ENCODE measurements at regions not wholly inside any gene's neighbourhood (a gene's known extent, or its start where the extent isn't known, plus 50 kb on each side); places are given as distances from the start of the nearest gene placed in this dataset.

GRCh38 chr2:238557431-238557830 is 130.7 kb downstream of the ASB1 start:
- no peaks in the 10 kb centered on the region for H3K36me3 Mint-ChIP-seq (ENCODE audit: insufficient read depth)
- no peaks in the 10 kb centered on the region for H3K4me1 Mint-ChIP-seq (ENCODE audit: low read depth)
- H3K4me3 Mint-ChIP-seq (ENCODE audit: low read depth), result no peak overlapping the region
- H3K27me3 Mint-ChIP-seq, result peaks cover 7% of the 10 kb centered on the region
- peaks cover 4% of the 10 kb centered on the region for H3K9me3 Mint-ChIP-seq (ENCODE audit: low read depth)
- DNase-seq (ENCODE audit: low spot score, unreplicated experiment), result no peak
- no peak for TF ChIP-seq CTCF (IDR thresholded peaks at IDR 0.05; ENCODE audit: unreplicated experiment)
- no peak overlapping the region for H3K27ac Mint-ChIP-seq

- H3K4me1 Mint-ChIP-seq (ENCODE audit: low read depth), result no peaks in the 10 kb centered on the region
- H3K4me3 Mint-ChIP-seq (ENCODE audit: low read depth), result no peak overlapping the region
- no peak for TF ChIP-seq CTCF (IDR thresholded peaks at IDR 0.05; ENCODE audit: unreplicated experiment)
- DNase-seq (ENCODE audit: low spot score, unreplicated experiment), result no peak
- no peak overlapping the region for H3K27ac Mint-ChIP-seq
- peaks cover 8% of the 10 kb centered on the region for H3K27me3 Mint-ChIP-seq
- H3K36me3 Mint-ChIP-seq (ENCODE audit: insufficient read depth), result no peaks in the 10 kb centered on the region
- H3K9me3 Mint-ChIP-seq (ENCODE audit: low read depth), result peaks cover 3% of the 10 kb centered on the region
These were observed 131.2 kb downstream of the ASB1 start for GRCh38 chr2:238557936-238558335.

GRCh38 chr2:238558456-238559099 is 131.9 kb downstream of the ASB1 start:
- no peak overlapping the region for H3K4me3 Mint-ChIP-seq (ENCODE audit: low read depth)
- H3K9me3 Mint-ChIP-seq (ENCODE audit: low read depth), result no peaks in the 10 kb centered on the region
- no peak for DNase-seq (ENCODE audit: low spot score, unreplicated experiment)
- no peak overlapping the region for H3K27ac Mint-ChIP-seq
- H3K4me1 Mint-ChIP-seq (ENCODE audit: low read depth), result no peaks in the 10 kb centered on the region
- no peaks in the 10 kb centered on the region for H3K36me3 Mint-ChIP-seq (ENCODE audit: insufficient read depth)
- no peak for TF ChIP-seq CTCF (IDR thresholded peaks at IDR 0.05; ENCODE audit: unreplicated experiment)
- H3K27me3 Mint-ChIP-seq, result peaks cover 10% of the 10 kb centered on the region

GRCh38 chr2:238560234-238560633 is 133.5 kb downstream of the ASB1 start:
- H3K4me3 Mint-ChIP-seq (ENCODE audit: low read depth), result no peak overlapping the region
- H3K27ac Mint-ChIP-seq, result no peak overlapping the region
- H3K4me1 Mint-ChIP-seq (ENCODE audit: low read depth), result no peaks in the 10 kb centered on the region
- H3K9me3 Mint-ChIP-seq (ENCODE audit: low read depth), result no peaks in the 10 kb centered on the region
- H3K36me3 Mint-ChIP-seq (ENCODE audit: insufficient read depth), result no peaks in the 10 kb centered on the region
- TF ChIP-seq CTCF (IDR thresholded peaks at IDR 0.05; ENCODE audit: unreplicated experiment), result no peak
- H3K27me3 Mint-ChIP-seq, result peaks cover 10% of the 10 kb centered on the region
- DNase-seq (ENCODE audit: low spot score, unreplicated experiment), result no peak

GRCh38 chr2:238561230-238561629 is 134.5 kb downstream of the ASB1 start:
- Mint-ChIP-seq H3K4me3 (ENCODE audit: low read depth) (no peak overlapping the region), H3K4me1 (ENCODE audit: low read depth) (no peaks in the 10 kb centered on the region), H3K27me3 (peaks cover 10% of the 10 kb centered on the region), H3K9me3 (ENCODE audit: low read depth) (no peaks in the 10 kb centered on the region), H3K36me3 (ENCODE audit: insufficient read depth) (no peaks in the 10 kb centered on the region), H3K27ac (no peak overlapping the region)
- no peak for TF ChIP-seq CTCF (IDR thresholded peaks at IDR 0.05; ENCODE audit: unreplicated experiment)
- no peak for DNase-seq (ENCODE audit: low spot score, unreplicated experiment)
